H9 (cell line): ENCODE measurements at regions not wholly inside any gene's neighbourhood (a gene's known extent, or its start where the extent isn't known, plus 50 kb on each side); places are given as distances from the start of the nearest gene placed in this dataset.

Experiments used
- DNase-seq: peaks from one replicate; pipeline ENCODE4 v3.0.0-alpha.2; 2017
- H2AFZ ChIP-seq: one replicate; pipeline ENCODE4 v1.6.1; 2013; ENCODE audit warnings: mild to moderate bottlenecking, low read length, control low read depth, moderate library complexity
- H2AK5ac ChIP-seq: 2 replicates; pipeline ENCODE4 v1.6.1; 2013; ENCODE audit warnings: low read length, control low read depth, mixed read lengths; ENCODE audit not compliant: insufficient read length
- H2BK120ac ChIP-seq: one replicate; pipeline ENCODE4 v1.6.1; 2013; ENCODE audit warnings: low read depth, mild to moderate bottlenecking, low read length, control low read depth, inconsistent platforms; ENCODE audit not compliant: poor library complexity, severe bottlenecking
- H2BK12ac ChIP-seq: 2 replicates; pipeline ENCODE4 v1.6.1; 2013; ENCODE audit warnings: low read length, control low read depth, mixed read lengths, low read depth; ENCODE audit not compliant: insufficient read length
- H2BK15ac ChIP-seq: 2 replicates; pipeline ENCODE4 v1.6.1; 2013; ENCODE audit warnings: low read depth, low read length, control low read depth
- H2BK20ac ChIP-seq: one replicate; pipeline ENCODE4 v1.6.1; 2013; ENCODE audit warnings: low read depth, mild to moderate bottlenecking, low read length, control low read depth, inconsistent platforms; ENCODE audit not compliant: poor library complexity, severe bottlenecking
- H2BK5ac ChIP-seq: 2 replicates; pipeline ENCODE4 v1.6.1; 2013; ENCODE audit warnings: low read length, control low read depth, mixed read lengths; ENCODE audit not compliant: insufficient read length
- H3K14ac ChIP-seq: 2 replicates; pipeline ENCODE4 v1.6.1; 2013; ENCODE audit warnings: low read length, control low read depth; ENCODE audit not compliant: insufficient read depth
- H3K18ac ChIP-seq: 2 replicates; pipeline ENCODE4 v1.6.1; 2013; ENCODE audit warnings: low read depth, mild to moderate bottlenecking, mixed read lengths, low read length, control low read depth; ENCODE audit not compliant: insufficient read length
- H3K23ac ChIP-seq: 2 replicates; pipeline ENCODE4 v1.6.1; 2013; ENCODE audit warnings: low read length, control low read depth, mixed read lengths, low read depth; ENCODE audit not compliant: insufficient read length
- H3K23me2 ChIP-seq: 2 replicates; pipeline ENCODE4 v1.6.1; 2013; ENCODE audit warnings: low read depth, mild to moderate bottlenecking, mixed read lengths, low read length, control low read depth; ENCODE audit not compliant: insufficient read length, poor library complexity, severe bottlenecking
- H3K27ac ChIP-seq: 2 replicates; pipeline ENCODE4 v1.5.1; 2013; ENCODE audit warnings: low read length, control low read depth, mixed read lengths, low read depth; ENCODE audit not compliant: insufficient read length
- H3K27me3 ChIP-seq: 2 replicates; pipeline ENCODE4 v1.6.1; 2013; ENCODE audit warnings: low read length, control low read depth, inconsistent platforms; ENCODE audit not compliant: insufficient read depth
- H3K4ac ChIP-seq: 2 replicates; pipeline ENCODE4 v1.6.1; 2013; ENCODE audit warnings: low read depth, mild to moderate bottlenecking, control low read depth, inconsistent platforms, low read length, moderate library complexity
- H3K4me1 ChIP-seq: 2 replicates; pipeline ENCODE4 v1.6.1; 2013; ENCODE audit warnings: low read length, control low read depth, inconsistent platforms; ENCODE audit not compliant: insufficient read depth
- H3K4me2 ChIP-seq: 2 replicates; pipeline ENCODE4 v1.6.1; 2013; ENCODE audit warnings: low read length, control low read depth, mixed read lengths; ENCODE audit not compliant: insufficient read length, insufficient read depth
- H3K56ac ChIP-seq: 2 replicates; pipeline ENCODE4 v1.6.1; 2013; ENCODE audit warnings: low read depth, mild to moderate bottlenecking, mixed read lengths, low read length, control low read depth; ENCODE audit not compliant: insufficient read length
- H3K79me1 ChIP-seq: 2 replicates; pipeline ENCODE4 v1.6.1; 2013; ENCODE audit warnings: low read depth, mild to moderate bottlenecking, moderate library complexity, low read length, control low read depth, inconsistent platforms; ENCODE audit not compliant: insufficient read depth, poor library complexity, severe bottlenecking
- H3K79me2 ChIP-seq: 2 replicates; pipeline ENCODE4 v1.6.1; 2013; ENCODE audit warnings: low read length, control low read depth, inconsistent platforms; ENCODE audit not compliant: insufficient read depth
- H3K9ac ChIP-seq: 2 replicates; pipeline ENCODE4 v1.6.1; 2013; ENCODE audit warnings: low read length, control low read depth, mixed read lengths; ENCODE audit not compliant: insufficient read length; ENCODE audit errors: extremely low read depth
- H3K9me3 ChIP-seq: one replicate; pipeline ENCODE4 v1.6.1; 2013; ENCODE audit warnings: low read depth, low read length, inconsistent platforms; ENCODE audit not compliant: control insufficient read depth
- H3T11ph ChIP-seq: one replicate; pipeline ENCODE4 v1.6.1; 2013; ENCODE audit warnings: mild to moderate bottlenecking, low read length, control low read depth, inconsistent platforms
- H4K20me1 ChIP-seq: one replicate; pipeline ENCODE4 v1.6.1; 2013; ENCODE audit not compliant: control insufficient read depth, insufficient read length, insufficient read depth
- H4K5ac ChIP-seq: 2 replicates; pipeline ENCODE4 v1.6.1; 2013; ENCODE audit warnings: low read depth, mild to moderate bottlenecking, mixed read lengths, low read length, control low read depth; ENCODE audit not compliant: insufficient read length
- H4K8ac ChIP-seq: replicated peaks from 2 replicates; pipeline ENCODE4 v1.6.1; 2013; ENCODE audit warnings: low read length, control low read depth, mixed read lengths, low read depth; ENCODE audit not compliant: insufficient read length
- H4K91ac ChIP-seq: 2 replicates; pipeline ENCODE4 v1.6.1; 2013; ENCODE audit warnings: low read depth, mild to moderate bottlenecking, moderate library complexity, mixed read lengths, low read length, control low read depth; ENCODE audit not compliant: insufficient read length
- H3K27ac Mint-ChIP-seq, 3 experiments: 2 replicates in 2 of 3; 3 replicates in 1 of 3; pipeline ENCODE4 v1.8.0; 2020 to 2021; ENCODE audit warnings: mixed read lengths in 3 of 3, mild to moderate bottlenecking in 1 of 3, moderate library complexity in 1 of 3
- H3K27me3 Mint-ChIP-seq: 2 replicates; pipeline ENCODE4 v1.8.0; 2021; ENCODE audit warnings: low read depth, mild to moderate bottlenecking, moderate library complexity, mixed read lengths
- H3K36me3 Mint-ChIP-seq, 3 experiments: 2 replicates in 2 of 3; 3 replicates in 1 of 3; pipeline ENCODE4 v1.8.0; 2020 to 2021; ENCODE audit warnings: low read depth in 3 of 3, mixed read lengths in 3 of 3; ENCODE audit not compliant: insufficient read depth in 1 of 3
- H3K4me1 Mint-ChIP-seq, 2 experiments: 2 replicates each; pipeline ENCODE4 v1.8.0; 2020; ENCODE audit warnings: mixed read lengths in 2 of 2
- H3K4me3 Mint-ChIP-seq, 2 experiments: 2 replicates in 1 of 2; 3 replicates in 1 of 2; pipeline ENCODE4 v1.8.0; 2020 to 2021; ENCODE audit warnings: mild to moderate bottlenecking in 2 of 2, mixed read lengths in 2 of 2, moderate library complexity in 1 of 2
- H3K9me3 Mint-ChIP-seq, 2 experiments: 2 replicates in 1 of 2; 3 replicates in 1 of 2; pipeline ENCODE4 v1.8.0; 2020; ENCODE audit warnings: mild to moderate bottlenecking in 2 of 2, mixed read lengths in 2 of 2, moderate library complexity in 1 of 2
- CTCF ChIP-seq: fragments of 200-600 bp; sonication (generic); conservative IDR thresholded peaks from 3 replicates; pipeline ENCODE4 v1.8.0; 2021; ENCODE audit warnings: antibody characterized with exemption, mild to moderate bottlenecking
- WGBS: extraction: QIAGEN DNeasy Blood & Tissue Kit; methylation state at CpG from one replicate; pipeline ENCODE4 v1.1.7; 2013; ENCODE audit warnings: missing lambda C conversion rate, low lambda C conversion rate, mixed read lengths; ENCODE audit not compliant: insufficient read length; ENCODE audit errors: extremely low coverage; 5-methylcytosine and 5-hydroxymethylcytosine counted together

DNA sequence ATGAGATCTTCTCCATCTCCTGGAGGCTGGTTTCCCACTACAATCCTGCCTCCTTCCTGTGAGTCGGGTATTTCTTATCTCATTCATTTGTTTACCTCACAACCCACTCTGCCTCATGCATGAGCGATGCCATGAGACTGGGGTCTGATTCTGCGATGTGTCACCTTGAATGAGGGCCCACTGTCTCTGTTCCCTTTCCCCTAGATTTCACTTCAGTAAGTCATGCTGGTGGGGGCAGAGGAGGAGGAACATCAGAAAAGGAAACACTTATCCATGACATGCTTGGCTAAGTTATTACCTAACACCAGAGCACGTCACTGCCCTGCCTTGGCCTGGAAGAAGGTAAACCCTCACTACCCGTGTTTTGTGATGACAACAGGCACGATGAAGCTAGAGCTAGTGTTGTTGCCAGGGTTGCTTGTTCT lies 337.4 kb upstream of the PRDM1 start:
- Histone ChIP-seq H2BK15ac (no peak overlapping the region), H2BK12ac (no peak overlapping the region), H3T11ph (no peak overlapping the region), H3K23me2 (no peaks in the 10 kb centered on the region), H2BK120ac (no peak overlapping the region), H2AK5ac (no peak overlapping the region), H4K8ac (no peak overlapping the region), H3K9me3 (no peaks in the 10 kb centered on the region), H3K79me1 (no peaks in the 10 kb centered on the region), H2AFZ (no peak overlapping the region), H2BK20ac (no peak overlapping the region), H3K4me2 (no peak overlapping the region), H3K27me3 (no peaks in the 10 kb centered on the region), H2BK5ac (no peak overlapping the region), H3K4me1 (peaks cover 7% of the 10 kb centered on the region; the same call in 1 of the 2 replicates), H3K4ac (no peak overlapping the region), H3K9ac (no peak overlapping the region), H3K23ac (no peak overlapping the region), H3K56ac (no peak overlapping the region), H3K14ac (no peak overlapping the region), H4K91ac (no peak overlapping the region), H4K20me1 (no peaks in the 10 kb centered on the region), H3K18ac (no peak overlapping the region), H3K27ac (no peak overlapping the region), H4K5ac (no peak overlapping the region), H3K79me2 (no peaks in the 10 kb centered on the region)
- no peak for DNase-seq
- peak overlapping the region in 1 of 3 experiments; percentile 70; a peak in 1 of 7 replicates for H3K27ac Mint-ChIP-seq
- no peaks in the 10 kb centered on the region for H3K36me3 Mint-ChIP-seq
- no peaks in the 10 kb centered on the region for H3K27me3 Mint-ChIP-seq
- no peak for TF ChIP-seq CTCF
- H3K9me3 Mint-ChIP-seq, result no peaks in the 10 kb centered on the region; a peak in 2 of 5 replicates
- no CpG with 5 or more reads among the region's 6 CpGs for WGBS
- H3K4me3 Mint-ChIP-seq, result no peak overlapping the region
- peaks cover 11 to 24% of the 10 kb centered on the region in 2 experiments for H3K4me1 Mint-ChIP-seq
